GM21717 (cell line): ENCODE measurements at regions not wholly inside any gene's neighbourhood (a gene's known extent, or its start where the extent isn't known, plus 50 kb on each side); places are given as distances from the start of the nearest gene placed in this dataset.
"Not testable (repeated sequence)": the region's sequence is repeated elsewhere in the genome, so short reads cannot be mapped to it uniquely, and the experiment has no call there.

Experiments used
- ATAC-seq: cut with Tn5 transposase; IDR thresholded peaks from one replicate; pipeline ENCODE4 v1.9.1; 2021; ENCODE audit warnings: mild to moderate bottlenecking, moderate library complexity; ENCODE audit not compliant: unreplicated experiment

DNA sequence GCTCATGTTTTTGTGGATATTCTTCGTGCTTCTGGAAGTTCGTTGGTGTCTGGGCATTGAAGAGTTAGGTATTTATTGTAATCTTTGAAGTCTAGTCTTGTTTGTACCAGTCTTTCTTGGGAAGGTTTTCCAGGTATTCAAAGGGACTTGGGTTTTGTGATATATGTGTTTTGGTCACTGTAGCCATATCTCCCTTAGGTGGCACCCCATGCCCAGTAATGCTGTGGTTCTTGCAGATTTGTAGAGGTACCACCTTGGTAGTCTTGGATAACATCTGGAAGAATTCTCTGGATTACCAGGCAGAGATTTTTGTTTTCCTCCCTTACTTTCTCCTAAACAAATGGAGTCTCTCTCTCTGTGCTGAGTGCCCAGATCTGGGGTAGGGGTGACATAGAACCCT, 184.1 kb downstream of the TEX13C start:
- no peak for ATAC-seq

DNA sequence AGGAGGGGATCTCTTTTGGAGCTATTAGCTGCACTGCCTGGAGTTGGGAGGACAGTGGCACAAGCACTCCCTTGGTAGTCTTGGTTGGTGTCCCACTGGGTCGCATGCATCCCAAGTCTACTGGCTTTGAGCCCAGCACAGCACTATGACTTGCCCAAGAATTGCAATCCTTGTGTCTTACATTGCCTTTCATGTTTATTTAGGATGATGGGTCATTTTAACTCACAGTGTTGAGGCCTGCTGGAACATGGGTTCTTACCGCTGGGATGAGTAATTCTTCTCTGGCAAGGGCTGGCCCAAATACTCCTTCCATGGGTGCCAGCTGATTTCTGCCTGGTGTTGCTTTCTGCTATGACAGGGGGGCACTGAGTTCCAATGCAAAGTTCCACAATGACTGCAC, 185.5 kb downstream of the TEX13C start:
- ATAC-seq: no peak

DNA sequence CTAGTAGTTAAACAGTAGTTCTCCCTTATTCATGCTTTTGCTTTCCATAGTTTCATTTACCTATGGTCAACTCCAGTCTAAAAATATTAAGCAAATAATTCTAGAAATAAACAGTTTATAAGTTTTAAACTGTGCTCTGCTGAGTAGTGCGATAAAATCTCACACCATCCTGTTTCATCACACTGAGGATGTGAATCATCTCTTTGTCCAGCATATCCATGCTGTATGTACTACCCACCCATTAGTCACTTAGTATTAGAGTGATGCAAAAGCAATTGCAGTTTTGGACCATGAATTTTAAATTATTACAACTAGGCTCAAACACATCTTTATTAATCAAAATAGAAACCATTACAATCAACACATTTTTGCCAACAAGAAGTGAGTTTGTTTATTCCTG, 187.4 kb downstream of the TEX13C start:
- ATAC-seq: no peak

DNA sequence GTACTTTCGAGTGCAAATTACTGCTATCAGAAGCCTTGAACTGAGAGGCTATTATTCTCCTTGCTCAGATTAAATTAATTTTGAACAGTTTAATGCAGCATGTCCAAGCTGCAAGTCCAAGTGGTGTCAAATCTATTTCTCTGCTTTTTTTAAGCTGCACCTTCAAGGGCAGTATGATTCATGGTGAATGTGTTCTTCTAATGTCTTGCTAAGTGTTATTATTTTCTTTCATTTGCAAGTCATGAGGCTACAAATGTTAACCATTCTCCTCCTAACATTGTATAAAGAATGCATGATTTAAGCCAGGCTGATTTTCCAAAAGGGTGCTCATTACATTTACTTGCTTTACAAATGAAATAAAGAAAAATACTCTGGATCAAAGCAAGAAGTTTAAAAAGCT, 200.4 kb downstream of the TEX13C start:
- no peak for ATAC-seq

DNA sequence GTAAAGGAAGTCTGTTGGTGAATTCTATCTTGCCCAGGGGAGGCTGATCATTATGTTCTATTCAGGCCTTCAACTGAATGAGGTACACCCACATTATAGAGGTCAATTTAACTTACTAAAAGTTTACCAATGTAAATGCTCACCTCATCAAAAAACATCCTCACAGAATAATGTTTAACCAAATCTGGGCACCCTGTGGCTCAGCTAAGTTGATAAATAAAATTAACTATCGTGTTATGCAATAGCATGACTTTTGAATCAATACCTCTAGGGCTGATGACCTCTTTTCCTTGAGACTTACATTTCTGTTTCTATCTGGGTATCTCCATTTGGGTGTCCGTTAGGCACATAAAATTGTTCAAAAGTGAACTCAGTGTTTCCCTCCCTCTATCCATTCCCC, 203.1 kb downstream of the TEX13C start:
- ATAC-seq: no peak

DNA sequence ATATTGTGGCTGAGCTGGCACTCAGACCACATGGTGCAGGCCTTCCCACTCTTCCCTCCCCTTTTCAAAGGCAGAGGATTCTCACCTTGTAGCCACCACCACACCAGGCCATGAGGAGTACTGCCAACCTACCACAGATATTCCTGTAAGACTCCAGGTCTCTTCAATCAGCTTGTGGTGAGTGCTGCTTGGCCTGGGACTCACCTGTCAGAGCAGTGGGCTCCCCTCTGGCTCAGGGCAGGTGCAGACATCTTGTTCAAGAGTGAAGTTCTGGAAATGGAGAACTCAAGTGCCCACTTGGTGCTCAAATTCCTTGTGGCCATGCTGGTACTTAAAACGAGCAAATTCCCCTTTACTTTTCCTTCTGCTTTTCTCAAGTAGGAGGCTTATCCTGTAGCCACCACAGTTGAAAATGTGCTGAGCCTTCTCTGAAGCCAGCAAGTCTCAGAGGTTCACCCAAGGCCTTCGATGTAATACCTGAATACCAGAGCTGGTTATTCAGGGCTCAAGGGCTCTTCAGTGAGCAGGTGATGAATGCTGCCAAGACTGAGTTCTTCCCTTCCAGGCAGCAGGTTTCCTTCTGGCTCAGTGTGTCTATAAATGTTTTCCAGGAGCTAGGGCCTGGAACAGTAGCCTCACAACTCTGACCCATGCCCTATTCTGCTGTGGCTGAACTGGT, 212.9 kb downstream of the TEX13C start:
- ATAC-seq: no peak

DNA sequence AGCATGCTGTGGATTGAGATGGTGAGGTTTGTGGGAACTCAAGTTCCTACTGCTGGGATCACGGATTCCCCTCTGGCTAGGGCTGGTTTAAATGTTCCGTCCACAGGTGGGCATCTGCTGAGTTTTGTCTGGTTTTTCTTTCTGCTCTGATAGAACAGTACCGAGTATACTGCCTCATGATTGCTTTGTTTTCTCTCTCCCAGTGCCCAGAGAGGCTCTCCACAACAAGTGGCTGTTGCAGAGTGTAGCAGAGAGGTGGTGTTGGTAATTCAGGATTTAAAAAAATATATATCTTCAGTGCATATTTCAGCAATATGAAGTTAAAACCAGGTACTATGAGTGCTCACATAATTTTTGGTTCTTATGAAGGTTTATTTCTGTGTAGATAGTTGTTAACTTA, 213.7 kb downstream of the TEX13C start:
- ATAC-seq: no peak

DNA sequence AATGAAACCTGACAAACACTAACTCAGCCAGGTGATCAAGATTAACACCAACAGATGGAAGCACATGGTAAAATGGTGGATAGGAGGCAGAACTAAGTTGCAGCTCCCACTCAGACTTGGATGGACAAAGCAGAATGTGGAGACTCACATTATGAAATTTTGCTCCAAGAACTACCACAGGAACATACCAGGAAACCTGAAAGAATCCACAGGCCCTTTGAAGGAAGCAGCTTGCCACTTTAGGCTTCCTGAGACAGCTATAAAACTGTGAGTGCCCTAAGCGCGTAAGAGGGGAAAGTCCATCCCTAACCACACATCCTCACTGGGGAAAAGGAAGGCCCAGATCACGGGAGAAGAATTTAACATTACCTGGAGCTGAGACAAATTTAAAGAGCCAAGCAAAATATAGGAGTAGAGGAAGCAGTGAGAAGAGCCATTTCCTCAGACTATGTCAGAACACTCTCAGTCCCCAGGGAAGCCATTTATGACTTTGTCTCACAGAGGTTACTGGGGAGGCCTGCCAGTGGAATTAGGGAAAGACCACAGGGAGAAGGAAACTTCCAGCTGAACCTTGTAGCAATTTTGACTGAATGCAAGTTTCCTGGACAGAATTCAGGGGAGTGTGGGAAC, 224.5 kb downstream of the TEX13C start:
- ATAC-seq: no peak

DNA sequence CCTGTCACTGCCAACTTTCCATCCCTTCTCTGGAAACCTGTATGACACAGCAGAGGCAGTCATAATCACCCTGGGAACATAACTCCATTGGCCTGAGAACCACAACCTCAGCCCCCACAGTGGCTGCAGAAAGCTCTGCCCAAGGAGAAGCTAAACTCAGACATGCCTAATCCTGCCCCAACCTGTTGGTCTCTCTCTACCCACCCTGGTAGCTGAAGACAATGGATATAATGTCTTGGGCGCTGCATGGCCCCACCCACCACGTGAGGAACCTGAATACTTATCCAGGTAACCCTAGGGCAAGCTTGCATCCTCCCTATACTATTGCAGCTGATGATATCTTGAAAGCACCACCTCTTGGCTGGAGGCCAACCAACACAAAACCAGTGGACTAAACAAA, 225.2 kb downstream of the TEX13C start:
- no peak for ATAC-seq

DNA sequence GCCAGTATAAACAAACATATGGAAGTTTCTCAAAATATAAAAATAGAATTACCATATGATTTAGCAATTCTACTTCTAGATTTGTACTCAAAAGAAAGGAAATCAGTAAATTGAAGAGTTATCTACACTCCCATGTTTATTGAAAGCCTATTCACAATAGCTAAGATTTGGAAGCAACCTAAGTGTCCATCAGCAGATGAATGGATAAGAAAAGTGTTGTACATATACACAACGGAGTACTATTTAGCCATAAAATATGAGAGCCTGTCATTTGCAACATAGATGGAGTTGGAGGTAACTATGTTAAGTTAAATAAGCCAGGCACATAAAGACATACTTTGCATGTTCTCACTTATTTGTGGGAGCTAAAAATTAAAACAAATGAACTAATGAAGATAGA, 257.8 kb downstream of the TEX13C start:
- no peak for ATAC-seq

DNA sequence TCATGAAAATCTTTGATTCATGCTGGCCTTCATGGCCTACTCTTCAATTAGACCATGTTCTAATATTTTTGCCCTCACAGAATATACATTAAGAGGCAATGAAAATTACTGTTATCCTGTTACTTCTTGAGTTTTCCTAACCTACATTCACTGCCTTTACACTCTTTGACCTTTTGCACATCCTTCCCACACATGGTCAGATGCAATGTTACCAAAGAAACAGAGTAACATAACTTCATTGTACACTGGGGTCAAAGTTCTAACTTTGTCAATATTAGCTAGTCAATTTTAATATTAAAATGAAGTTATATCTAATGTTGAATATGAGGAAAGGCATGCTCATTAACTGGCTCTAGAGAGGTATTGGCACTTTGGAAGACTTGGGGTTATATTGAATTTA, 284.8 kb downstream of the TEX13C start:
- no peak for ATAC-seq

DNA sequence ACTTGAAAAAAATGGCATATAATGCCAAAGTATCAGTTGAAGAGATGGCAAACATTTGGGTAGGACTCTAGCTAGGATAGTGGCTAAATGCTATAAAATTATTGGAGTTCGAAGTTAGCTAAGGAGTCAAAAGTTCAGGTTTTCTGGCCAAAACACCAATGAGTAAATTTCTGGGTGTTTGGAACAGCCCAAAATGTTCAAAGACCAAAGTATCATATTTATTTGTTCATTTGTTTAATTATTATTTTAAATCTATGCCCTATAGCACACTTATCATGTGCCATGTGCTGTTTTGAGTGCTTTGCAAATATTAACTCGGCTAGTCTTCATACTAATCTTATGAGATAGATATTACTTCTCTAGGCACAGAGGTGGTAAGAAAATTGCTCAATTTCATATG, 285.5 kb downstream of the TEX13C start:
- no peak for ATAC-seq

DNA sequence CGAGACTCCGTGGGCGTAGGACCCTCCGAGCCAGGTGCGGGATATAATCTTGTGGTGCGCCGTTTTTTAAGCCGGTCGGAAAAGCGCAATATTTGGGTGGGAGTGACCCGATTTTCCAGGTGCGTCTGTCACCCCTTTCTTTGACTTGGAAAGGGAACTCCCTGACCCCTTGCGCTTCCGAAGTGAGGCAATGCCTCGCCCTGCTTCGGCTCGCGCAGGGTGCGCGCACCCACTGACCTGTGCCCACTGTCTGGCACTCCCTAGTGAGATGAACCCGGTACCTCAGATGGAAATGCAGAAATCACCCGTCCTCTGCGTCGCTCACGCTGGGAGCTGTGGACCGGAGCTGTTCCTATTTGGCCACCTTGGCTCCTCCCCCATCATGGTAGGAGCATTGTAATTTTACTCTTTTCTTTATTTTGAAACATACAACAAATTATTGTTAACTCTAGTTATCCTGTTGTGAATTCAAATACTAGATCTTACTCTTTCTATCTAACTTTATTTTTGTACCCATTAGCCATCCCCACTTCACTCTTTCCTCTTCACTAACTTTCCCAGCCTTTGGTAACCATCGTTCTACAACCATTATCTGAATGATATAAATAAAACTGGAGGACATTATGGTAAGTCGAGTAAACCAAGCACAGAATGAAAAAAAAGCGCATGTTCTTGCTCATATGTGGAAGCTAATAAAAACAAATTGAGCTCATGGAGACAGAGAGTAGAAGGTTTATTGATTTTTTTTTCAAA, 295.1 kb downstream of the TEX13C start:
- not testable (repeated sequence) for ATAC-seq

DNA sequence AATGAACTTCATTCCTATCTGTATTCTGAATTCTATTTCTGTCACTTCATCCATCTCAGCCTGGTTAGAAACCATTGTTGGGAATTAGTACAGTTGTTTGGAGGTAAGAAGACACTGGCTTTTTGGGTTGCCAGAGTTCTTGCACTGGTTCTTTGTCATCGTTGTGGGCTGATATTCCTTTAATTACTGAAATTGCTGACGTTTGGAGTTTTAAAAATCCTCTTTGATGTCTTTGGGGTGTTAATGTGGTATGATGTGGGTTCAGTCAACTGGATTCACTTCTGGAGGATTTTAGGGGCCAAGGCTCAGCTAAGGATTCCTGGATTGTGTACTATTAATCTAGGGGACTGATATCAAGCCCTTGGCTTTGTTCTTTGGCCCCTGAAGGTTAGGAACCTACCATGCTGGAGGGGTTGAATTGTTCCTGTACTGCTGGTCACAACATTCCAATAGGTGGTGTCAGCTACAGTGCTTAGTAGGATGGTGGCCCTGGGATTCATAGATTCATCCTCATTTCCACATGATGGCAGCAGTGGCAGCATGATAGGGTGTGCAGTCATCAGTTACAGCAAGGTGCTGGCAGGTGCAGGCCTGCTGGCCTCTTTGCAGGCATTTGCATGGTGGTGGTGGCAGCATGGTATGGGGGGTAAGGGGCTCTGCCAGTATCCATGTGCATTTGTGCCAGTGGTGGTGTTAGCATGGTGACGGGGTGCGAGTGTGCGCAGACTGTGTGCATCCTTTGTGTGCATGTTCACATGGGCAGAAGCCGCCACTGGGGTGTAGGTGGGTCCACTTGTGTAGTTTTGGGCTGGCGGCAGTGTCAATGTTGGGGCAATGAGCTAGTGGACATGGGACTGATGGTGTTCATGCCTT, 301.3 kb downstream of the TEX13C start:
- no peak for ATAC-seq

DNA sequence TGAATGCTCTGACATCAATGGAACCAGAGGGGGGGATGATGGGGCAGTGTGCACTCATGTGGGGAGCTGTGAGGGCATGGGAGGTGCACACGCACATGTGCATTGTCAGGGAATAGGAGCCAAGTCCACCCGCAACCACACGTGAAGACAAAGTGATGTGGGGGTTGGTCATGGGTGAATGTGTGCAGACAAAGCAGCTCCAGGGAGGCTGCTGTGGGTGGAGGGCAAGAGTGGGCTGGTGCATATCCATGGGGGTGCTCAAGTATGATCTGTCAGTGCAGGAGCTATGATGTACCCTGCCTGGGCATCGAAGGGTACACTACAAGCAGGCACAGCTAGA, 301.9 kb downstream of the TEX13C start:
- ATAC-seq: no peak

DNA sequence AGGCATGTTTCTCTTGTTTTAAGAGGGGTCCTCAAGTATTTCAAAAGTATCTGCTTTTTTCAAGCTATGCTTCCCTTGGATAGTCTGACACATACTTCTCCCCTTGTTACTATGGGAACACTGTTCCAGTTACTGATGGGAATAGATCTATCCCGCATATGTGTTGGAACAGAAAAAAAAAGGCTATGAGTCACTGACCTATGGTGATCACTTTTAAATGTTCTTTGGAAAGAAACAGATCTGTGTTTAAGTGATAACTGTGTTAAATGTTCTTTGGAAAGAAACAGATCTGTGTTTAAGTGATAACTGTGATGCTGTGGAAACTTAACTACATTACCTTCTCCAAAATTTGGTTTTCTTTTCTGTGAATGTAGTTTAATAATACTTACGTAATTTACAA, 303.2 kb downstream of the TEX13C start:
- no peak for ATAC-seq

DNA sequence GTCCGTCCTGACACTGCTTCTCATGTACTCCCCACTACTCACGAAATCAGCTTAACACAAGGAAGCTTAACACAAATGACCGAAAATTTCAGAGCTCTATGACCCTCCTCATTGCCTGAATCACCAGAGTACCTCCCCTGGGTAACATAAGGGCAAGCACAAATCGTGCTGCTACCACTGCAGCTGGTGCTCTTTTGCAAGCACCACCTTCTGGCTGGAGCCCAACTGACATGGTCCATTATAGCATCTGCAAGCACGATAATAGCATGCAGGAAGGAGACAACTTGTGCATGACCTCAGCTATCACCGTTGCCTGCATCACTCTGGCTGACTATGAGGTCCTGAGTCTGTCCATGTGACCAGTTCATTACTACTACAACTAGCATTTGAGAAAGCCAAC, 308.0 kb downstream of the TEX13C start:
- no peak for ATAC-seq

DNA sequence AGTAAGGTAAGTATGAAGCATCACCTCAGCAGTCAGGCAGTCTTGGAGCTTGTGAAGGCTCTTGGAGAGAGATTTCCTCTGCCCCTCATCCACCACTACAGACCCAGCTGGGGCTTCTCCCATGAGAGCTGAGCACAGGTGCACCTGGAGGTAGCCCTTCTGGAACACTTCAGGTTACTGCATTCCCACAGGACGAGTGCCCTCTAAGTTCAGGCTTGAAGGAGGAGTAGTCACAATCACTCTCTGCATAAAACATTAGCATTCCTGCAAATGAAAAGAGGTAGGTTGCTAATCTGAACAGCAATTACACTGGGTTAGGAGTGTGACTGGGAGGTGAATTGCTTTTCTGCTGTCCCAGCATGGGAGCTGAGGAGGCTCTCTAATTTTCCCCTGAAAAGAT, 308.8 kb downstream of the TEX13C start:
- no peak for ATAC-seq

DNA sequence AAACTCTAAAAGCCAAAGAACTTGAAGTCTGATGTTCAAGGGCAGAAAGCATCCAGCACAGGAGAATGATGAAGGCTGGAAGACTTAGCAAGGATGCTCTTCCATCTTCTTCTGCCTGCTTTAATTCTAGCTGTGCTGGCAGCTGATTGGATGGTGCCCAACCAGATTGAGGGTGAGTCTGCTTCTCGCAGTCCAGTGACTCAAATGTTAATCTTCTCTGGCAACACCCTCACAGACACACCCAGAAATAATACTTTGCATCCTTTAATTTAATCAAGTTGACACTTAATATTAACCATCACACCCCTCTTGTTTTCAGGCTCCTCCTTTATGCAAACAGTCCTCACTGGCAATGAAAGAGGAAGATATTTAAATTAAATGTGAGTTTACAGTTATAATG, 321.7 kb downstream of the TEX13C start:
- no peak for ATAC-seq

DNA sequence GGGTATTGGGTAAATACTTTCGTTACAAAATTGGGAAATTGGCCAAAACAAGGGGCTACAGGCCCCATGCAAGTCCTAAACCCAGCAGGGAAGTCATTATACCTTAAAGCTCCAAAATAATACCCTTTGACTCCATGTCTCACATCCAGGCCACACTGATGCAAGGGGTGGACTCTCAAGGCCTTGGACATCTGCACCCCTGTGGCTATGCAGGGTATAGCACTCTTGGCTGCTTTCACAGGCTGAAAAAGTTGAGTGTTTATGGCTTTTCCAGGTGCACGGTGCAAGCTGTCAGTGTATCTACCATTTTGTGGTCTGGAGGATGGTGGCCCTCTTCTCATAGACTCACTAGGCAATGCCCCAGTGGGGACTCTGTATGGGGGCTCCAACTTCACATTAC, 326.5 kb downstream of the TEX13C start:
- no peak for ATAC-seq

DNA sequence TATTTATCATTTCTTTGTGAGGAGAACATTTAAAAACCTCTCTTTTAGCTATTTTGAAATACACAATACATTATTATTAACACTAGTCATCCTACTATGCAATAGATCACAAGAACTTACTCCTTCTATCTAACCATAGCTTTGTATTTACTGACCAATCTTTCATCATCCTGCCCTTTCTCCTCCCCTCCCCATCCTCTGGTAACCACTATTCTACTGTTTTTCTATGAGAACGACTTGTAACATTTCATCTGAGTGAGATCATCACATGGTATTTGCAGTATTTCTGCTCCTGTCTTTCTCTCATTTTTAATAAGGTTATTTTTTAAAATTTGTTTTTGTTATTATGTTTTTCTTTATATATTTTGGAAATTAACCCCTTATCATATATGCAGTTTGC, 331.8 kb downstream of the TEX13C start:
- no peak for ATAC-seq

DNA sequence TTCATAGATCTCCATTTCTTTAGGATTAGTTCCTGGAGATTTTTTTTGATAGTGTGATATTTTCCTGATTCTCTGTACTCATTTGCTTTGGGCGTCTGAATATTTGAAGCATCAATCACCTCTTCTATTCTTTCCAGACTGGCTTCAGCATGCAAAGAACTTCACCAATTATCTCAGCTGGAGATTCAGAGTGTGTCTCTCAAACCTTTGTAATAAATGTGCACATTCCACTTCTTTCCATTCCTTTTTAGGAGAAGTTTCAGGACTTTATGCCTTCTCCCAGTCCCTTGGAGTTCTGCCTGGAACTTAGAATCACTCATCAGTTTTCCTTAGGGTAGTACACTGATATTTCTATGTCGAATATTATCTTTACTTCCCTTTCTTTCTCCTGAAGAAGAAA, 334.8 kb downstream of the TEX13C start:
- no peak for ATAC-seq
